Pulmonary artery endothelial cell (primary cell): ENCODE measurements at regions not wholly inside any gene's neighbourhood (a gene's known extent, or its start where the extent isn't known, plus 50 kb on each side); places are given as distances from the start of the nearest gene placed in this dataset.
"Not testable (repeated sequence)": the region's sequence is repeated elsewhere in the genome, so short reads cannot be mapped to it uniquely, and the experiment has no call there.

Experiments
- DNase-seq: peaks from one replicate; pipeline ENCODE4 v3.0.0-alpha.2; 2011; ENCODE audit warnings: low read depth, low spot score

- DNase-seq = no peak
Observed at GRCh38 chr15:77897896-77898406, 179.6 kb downstream of the TBC1D2B start.

- DNase-seq = not testable (repeated sequence)
Observed at GRCh38 chr15:77897113-77897895, 180.2 kb downstream of the TBC1D2B start.

GRCh38 chr15:77896147-77897112 is 181.1 kb downstream of the TBC1D2B start:
- DNase-seq = not testable (repeated sequence)

GRCh38 chr15:77895742-77896141 is 181.8 kb downstream of the TBC1D2B start:
- no peak for DNase-seq

GRCh38 chr15:77895145-77895544 is 182.4 kb downstream of the TBC1D2B start:
- not testable (repeated sequence) for DNase-seq

- DNase-seq = not testable (repeated sequence)
Observed at GRCh38 chr15:77893671-77894640, 183.6 kb downstream of the TBC1D2B start.

GRCh38 chr15:77893246-77893645 is 184.3 kb downstream of the TBC1D2B start:
- not testable (repeated sequence) for DNase-seq

GRCh38 chr15:77892335-77892734 is 185.2 kb downstream of the TBC1D2B start:
- DNase-seq = no peak

- not testable (repeated sequence) for DNase-seq
Observed at GRCh38 chr15:77891862-77892261, 185.6 kb downstream of the TBC1D2B start.

GRCh38 chr15:77890911-77891801 is 186.4 kb downstream of the TBC1D2B start:
- not testable (repeated sequence) for DNase-seq

- not testable (repeated sequence) for DNase-seq
Observed at GRCh38 chr15:77889828-77890725, 187.4 kb downstream of the TBC1D2B start.

- no peak for DNase-seq
Observed at GRCh38 chr15:77889009-77889806, 188.3 kb downstream of the TBC1D2B start.

- DNase-seq = not testable (repeated sequence)
Observed at GRCh38 chr15:77887563-77888429, 189.7 kb downstream of the TBC1D2B start.

GRCh38 chr15:77886805-77887448 is 190.6 kb downstream of the TBC1D2B start:
- no peak for DNase-seq

GRCh38 chr15:77885877-77886500 is 191.5 kb downstream of the TBC1D2B start:
- not testable (repeated sequence) for DNase-seq

- not testable (repeated sequence) for DNase-seq
Observed at GRCh38 chr15:77883012-77883411, 194.5 kb downstream of the TBC1D2B start.
